MM.1S (cell line): ENCODE measurements at regions not wholly inside any gene's neighbourhood (a gene's known extent, or its start where the extent isn't known, plus 50 kb on each side); places are given as distances from the start of the nearest gene placed in this dataset.

Source experiments
- EZH2 ChIP-seq: fragments of 300-600 bp; sonication (generic); optimal IDR thresholded peaks from 2 replicates; pipeline ENCODE3; 2017; ENCODE audit warnings: low read depth, mild to moderate bottlenecking, antibody characterized with exemption, low read length, mixed read lengths
- TF ChIP-seq, protein P1 (sequence below): fragments of 300-600 bp; sonication (generic); IDR thresholded peaks from 2 replicates; pipeline ENCODE4 v1.5.1; 2016; ENCODE audit warnings: antibody characterized with exemption, low read length, mixed read lengths

DNA sequence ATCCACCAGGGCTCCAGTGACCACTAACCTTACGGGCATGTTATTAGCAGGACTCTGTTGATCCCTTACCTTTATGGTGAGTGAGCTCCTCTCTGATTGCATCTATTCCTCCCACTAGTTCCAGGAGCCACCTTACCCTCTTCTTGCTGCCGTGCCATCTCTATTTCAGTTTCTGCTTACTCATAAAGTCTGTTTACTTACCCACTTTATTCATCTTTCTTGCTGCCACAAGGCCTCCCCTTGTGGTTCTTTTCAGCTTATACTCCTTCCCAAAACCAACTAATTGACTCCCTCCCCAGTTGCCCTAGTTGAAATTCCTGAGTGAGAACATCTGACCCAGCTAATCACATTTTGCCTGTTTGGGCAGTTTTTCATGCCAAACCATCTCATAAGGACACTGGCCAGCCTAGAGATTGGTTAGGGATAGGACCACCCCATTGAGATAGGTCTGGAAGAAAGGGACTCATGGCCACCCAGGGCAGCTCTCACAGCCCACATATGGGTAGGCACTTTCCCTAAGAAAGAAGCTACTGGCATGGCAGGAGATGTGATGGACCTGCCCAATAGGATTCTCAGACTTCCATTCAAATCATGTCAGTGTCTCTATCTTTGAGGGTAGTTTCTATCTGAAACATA is 412.7 kb downstream of the EFNA5 start:
- TF ChIP-seq, protein P1, sequence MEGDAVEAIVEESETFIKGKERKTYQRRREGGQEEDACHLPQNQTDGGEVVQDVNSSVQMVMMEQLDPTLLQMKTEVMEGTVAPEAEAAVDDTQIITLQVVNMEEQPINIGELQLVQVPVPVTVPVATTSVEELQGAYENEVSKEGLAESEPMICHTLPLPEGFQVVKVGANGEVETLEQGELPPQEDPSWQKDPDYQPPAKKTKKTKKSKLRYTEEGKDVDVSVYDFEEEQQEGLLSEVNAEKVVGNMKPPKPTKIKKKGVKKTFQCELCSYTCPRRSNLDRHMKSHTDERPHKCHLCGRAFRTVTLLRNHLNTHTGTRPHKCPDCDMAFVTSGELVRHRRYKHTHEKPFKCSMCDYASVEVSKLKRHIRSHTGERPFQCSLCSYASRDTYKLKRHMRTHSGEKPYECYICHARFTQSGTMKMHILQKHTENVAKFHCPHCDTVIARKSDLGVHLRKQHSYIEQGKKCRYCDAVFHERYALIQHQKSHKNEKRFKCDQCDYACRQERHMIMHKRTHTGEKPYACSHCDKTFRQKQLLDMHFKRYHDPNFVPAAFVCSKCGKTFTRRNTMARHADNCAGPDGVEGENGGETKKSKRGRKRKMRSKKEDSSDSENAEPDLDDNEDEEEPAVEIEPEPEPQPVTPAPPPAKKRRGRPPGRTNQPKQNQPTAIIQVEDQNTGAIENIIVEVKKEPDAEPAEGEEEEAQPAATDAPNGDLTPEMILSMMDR, result no peak
- no peak for TF ChIP-seq EZH2
